CD4-positive, alpha-beta T cell (primary cell): ENCODE measurements at regions not wholly inside any gene's neighbourhood (a gene's known extent, or its start where the extent isn't known, plus 50 kb on each side); places are given as distances from the start of the nearest gene placed in this dataset.

Experiments
- ATAC-seq: fragments of 200-7000 bp; cut with Tn5 transposase; one replicate; pipeline ENCODE4 v1.10.0; 2022; ENCODE audit warnings: mild to moderate bottlenecking; ENCODE audit not compliant: poor library complexity
- CTCF ChIA-PET: fragments of 350-600 bp; sonication (Branson Sonifier 250); formaldehyde crosslinking; loops from one replicate; lab custom pipeline; 2021; ENCODE audit warnings: antibody characterized with exemption, inconsistent platforms; lab: Charles Lee
- POLR2A ChIA-PET: fragments of 350-600 bp; sonication (Branson Sonifier 250); formaldehyde crosslinking; loops from one replicate; lab custom pipeline; 2021; ENCODE audit warnings: antibody characterized with exemption, inconsistent platforms; lab: Charles Lee
- DNase-seq, 14 experiments: peaks; one replicate each; pipeline ENCODE4 v3.0.0-alpha.2; 2013 to 2020; ENCODE audit warnings: mixed read lengths in 2 of 14
- H3K27ac ChIP-seq, 2 donors: one replicate each; pipeline versions ENCODE4 v1.5.1 to v1.7.0; 2013; ENCODE audit warnings: low read length in 2 of 2, low read depth in 1 of 2, mild to moderate bottlenecking in 1 of 2
- H3K27me3 ChIP-seq, 2 experiments: 1 replicate in 1 of 2; 2 replicates in 1 of 2; pipeline versions ENCODE4 v1.6.1 to v1.7.0; 2013; ENCODE audit warnings: low read length in 2 of 2, control low read depth in 1 of 2, mild to moderate bottlenecking in 1 of 2, moderate library complexity in 1 of 2; ENCODE audit not compliant: insufficient read depth in 2 of 2, control insufficient read depth in 1 of 2
- H3K36me3 ChIP-seq: one replicate; pipeline ENCODE4 v1.6.1; 2013; ENCODE audit warnings: low read length, control low read depth; ENCODE audit not compliant: insufficient read depth
- H3K4me1 ChIP-seq: one replicate; pipeline ENCODE4 v1.6.1; 2013; ENCODE audit warnings: low read length, control low read depth; ENCODE audit not compliant: insufficient read depth
- H3K4me3 ChIP-seq: one replicate; pipeline ENCODE4 v1.5.1; 2013; ENCODE audit warnings: mild to moderate bottlenecking, low read length, moderate library complexity
- H3K9me3 ChIP-seq, 2 experiments: 1 replicate in 1 of 2; 2 replicates in 1 of 2; pipeline versions ENCODE4 v1.6.1 to v1.7.0; 2013; ENCODE audit warnings: low read length in 2 of 2, mild to moderate bottlenecking in 2 of 2, control low read depth in 1 of 2, moderate library complexity in 1 of 2; ENCODE audit not compliant: control insufficient read depth in 1 of 2, insufficient read depth in 1 of 2
- H3K27ac Mint-ChIP-seq: one replicate; pipeline ENCODE4 v1.8.0; 2020; ENCODE audit warnings: mixed read lengths
- H3K27me3 Mint-ChIP-seq: one replicate; pipeline ENCODE4 v1.8.0; 2021; ENCODE audit warnings: mixed read lengths
- H3K36me3 Mint-ChIP-seq: one replicate; pipeline ENCODE4 v1.8.0; 2021; ENCODE audit warnings: low read depth, mixed read lengths
- H3K4me1 Mint-ChIP-seq: one replicate; pipeline ENCODE4 v1.8.0; 2021; ENCODE audit warnings: low read depth, mixed read lengths
- H3K4me3 Mint-ChIP-seq: one replicate; pipeline ENCODE4 v1.8.0; 2020; ENCODE audit warnings: mild to moderate bottlenecking, mixed read lengths
- H3K9me3 Mint-ChIP-seq: one replicate; pipeline ENCODE4 v1.8.0; 2020; ENCODE audit warnings: mixed read lengths
- intact Hi-C, 2 experiments: fragments of 100-400 bp; cut with DNase I in 1 of 2; cut with micrococcal nuclease in 1 of 2; formaldehyde crosslinking; loops; one replicate each; pipeline versions ENCODE4 v1.15.1 to v1.9.0; 2023 to 2025; cut with DNase I, micrococcal nuclease
- TF ChIP-seq, protein P1 (sequence below): fragments of 200-600 bp; IDR thresholded peaks from one replicate; pipeline ENCODE4 v1.8.0; 2022; ENCODE audit warnings: antibody characterized with exemption, mild to moderate bottlenecking

- ATAC-seq (no peak), DNase-seq (no peak)
- Histone ChIP-seq H3K27ac (no peak overlapping the region), H3K36me3 (no peaks in the 10 kb centered on the region), H3K9me3 (peaks cover 4 to 5% of the 10 kb centered on the region in 2 experiments), H3K4me3 (no peak overlapping the region), H3K4me1 (no peaks in the 10 kb centered on the region), H3K27me3 (no peaks in the 10 kb centered on the region)
- intact Hi-C loops: no loop called here
- H3K4me1 Mint-ChIP-seq: no peaks in the 10 kb centered on the region
- ChIA-PET CTCF (no interaction called here), POLR2A (no interaction called here)
- H3K4me3 Mint-ChIP-seq: no peak overlapping the region
- H3K27ac Mint-ChIP-seq: no peak overlapping the region
- TF ChIP-seq, protein P1, sequence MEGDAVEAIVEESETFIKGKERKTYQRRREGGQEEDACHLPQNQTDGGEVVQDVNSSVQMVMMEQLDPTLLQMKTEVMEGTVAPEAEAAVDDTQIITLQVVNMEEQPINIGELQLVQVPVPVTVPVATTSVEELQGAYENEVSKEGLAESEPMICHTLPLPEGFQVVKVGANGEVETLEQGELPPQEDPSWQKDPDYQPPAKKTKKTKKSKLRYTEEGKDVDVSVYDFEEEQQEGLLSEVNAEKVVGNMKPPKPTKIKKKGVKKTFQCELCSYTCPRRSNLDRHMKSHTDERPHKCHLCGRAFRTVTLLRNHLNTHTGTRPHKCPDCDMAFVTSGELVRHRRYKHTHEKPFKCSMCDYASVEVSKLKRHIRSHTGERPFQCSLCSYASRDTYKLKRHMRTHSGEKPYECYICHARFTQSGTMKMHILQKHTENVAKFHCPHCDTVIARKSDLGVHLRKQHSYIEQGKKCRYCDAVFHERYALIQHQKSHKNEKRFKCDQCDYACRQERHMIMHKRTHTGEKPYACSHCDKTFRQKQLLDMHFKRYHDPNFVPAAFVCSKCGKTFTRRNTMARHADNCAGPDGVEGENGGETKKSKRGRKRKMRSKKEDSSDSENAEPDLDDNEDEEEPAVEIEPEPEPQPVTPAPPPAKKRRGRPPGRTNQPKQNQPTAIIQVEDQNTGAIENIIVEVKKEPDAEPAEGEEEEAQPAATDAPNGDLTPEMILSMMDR: no peak
- H3K27me3 Mint-ChIP-seq: no peaks in the 10 kb centered on the region
- H3K36me3 Mint-ChIP-seq: no peaks in the 10 kb centered on the region
- peaks cover 17% of the 10 kb centered on the region for H3K9me3 Mint-ChIP-seq
Measured at GRCh38 chr3:5678844-5679243, 491.3 kb downstream of the EDEM1 start.

DNA sequence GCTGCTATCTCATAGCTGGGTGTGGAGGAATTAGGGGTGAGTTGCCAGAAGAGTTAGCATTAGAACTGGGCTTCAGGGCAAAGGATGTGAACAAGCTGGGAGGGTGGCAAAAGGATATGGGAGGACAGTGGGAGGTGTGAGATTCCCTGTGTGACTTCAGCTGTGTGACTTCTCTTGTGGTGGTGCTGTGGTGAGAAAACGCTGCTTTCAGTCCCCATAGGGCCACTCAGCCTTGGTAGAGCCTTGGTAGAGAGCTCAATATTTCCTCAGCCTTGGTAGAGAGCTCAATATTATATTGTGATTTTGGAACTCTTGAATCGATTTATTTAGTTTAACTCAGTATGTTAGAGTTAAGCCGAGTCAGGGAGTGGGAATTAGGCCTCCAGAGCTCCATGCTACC, 499.7 kb downstream of the EDEM1 start:
- POLR2A ChIA-PET: no interaction called here
- Mint-ChIP-seq H3K9me3 (peaks cover 10% of the 10 kb centered on the region), H3K27me3 (no peaks in the 10 kb centered on the region), H3K4me1 (no peaks in the 10 kb centered on the region), H3K36me3 (no peaks in the 10 kb centered on the region), H3K27ac (no peak overlapping the region), H3K4me3 (no peak overlapping the region)
- CTCF ChIA-PET: no interaction called here
- no peaks in the 10 kb centered on the region for H3K27me3 ChIP-seq
- H3K27ac ChIP-seq: no peak overlapping the region
- intact Hi-C loops: no loop called here
- DNase-seq (no peak), ATAC-seq (no peak)
- peaks cover 0 to 7% of the 10 kb centered on the region in 2 experiments for H3K9me3 ChIP-seq
- no peak overlapping the region for H3K4me3 ChIP-seq
- no peaks in the 10 kb centered on the region for H3K36me3 ChIP-seq
- H3K4me1 ChIP-seq: no peaks in the 10 kb centered on the region
- TF ChIP-seq, protein P1: no peak

DNA sequence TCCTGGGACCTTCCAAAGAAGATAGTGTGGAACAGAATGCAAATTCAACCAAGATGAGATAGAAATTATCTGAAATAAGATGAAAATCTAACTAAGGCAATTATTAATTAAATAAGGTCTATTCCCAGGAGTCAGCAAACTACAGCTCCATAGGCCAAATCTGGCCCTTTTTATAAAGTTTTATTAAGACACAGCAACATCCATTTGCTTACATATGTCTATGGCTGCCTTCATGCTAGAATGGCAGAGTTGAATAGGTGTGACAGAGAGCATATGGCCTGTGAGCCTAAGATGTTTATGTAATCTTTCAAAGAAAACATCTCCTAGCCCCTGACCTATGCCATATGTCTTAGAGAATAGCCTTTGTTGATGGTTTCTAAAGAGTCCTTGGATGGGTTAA, 503.0 kb downstream of the EDEM1 start:
- Histone ChIP-seq H3K9me3 (peaks cover 4 to 7% of the 10 kb centered on the region in 2 experiments), H3K4me1 (no peaks in the 10 kb centered on the region), H3K27me3 (no peaks in the 10 kb centered on the region), H3K4me3 (no peak overlapping the region), H3K27ac (no peak overlapping the region), H3K36me3 (no peaks in the 10 kb centered on the region)
- H3K9me3 Mint-ChIP-seq: peaks cover 17% of the 10 kb centered on the region
- no peak overlapping the region for H3K4me3 Mint-ChIP-seq
- intact Hi-C loops: no loop called here
- POLR2A ChIA-PET: no interaction called here
- H3K36me3 Mint-ChIP-seq: no peaks in the 10 kb centered on the region
- no peaks in the 10 kb centered on the region for H3K27me3 Mint-ChIP-seq
- no peak for ATAC-seq
- no peaks in the 10 kb centered on the region for H3K4me1 Mint-ChIP-seq
- H3K27ac Mint-ChIP-seq: no peak overlapping the region
- CTCF ChIA-PET: no interaction called here
- TF ChIP-seq, protein P1: no peak
- DNase-seq: no peak
